Neural progenitor cell (in vitro differentiated cells): ENCODE measurements at regions not wholly inside any gene's neighbourhood (a gene's known extent, or its start where the extent isn't known, plus 50 kb on each side); places are given as distances from the start of the nearest gene placed in this dataset.

ENCODE experiments used
- DNase-seq: peaks from one replicate; pipeline ENCODE4 v3.0.0-alpha.2; 2016; ENCODE audit warnings: low spot score
- H2AFZ ChIP-seq: fragments of 200-600 bp; sonication (generic); replicated peaks from 2 replicates; pipeline ENCODE4 v1.6.1; 2016; ENCODE audit warnings: antibody characterized with exemption
- H3F3A ChIP-seq: fragments of 200-600 bp; sonication (generic); 2 replicates; pipeline ENCODE4 v1.6.1; 2016; ENCODE audit warnings: antibody characterized with exemption, low read depth
- H3K27ac ChIP-seq: fragments of 200-600 bp; sonication (generic); 2 replicates; pipeline ENCODE4 v1.5.1; 2016; ENCODE audit warnings: mild to moderate bottlenecking
- H3K27me3 ChIP-seq: fragments of 200-600 bp; sonication (generic); 2 replicates; pipeline ENCODE4 v1.6.1; 2016; ENCODE audit warnings: mild to moderate bottlenecking, moderate library complexity
- H3K36me3 ChIP-seq: fragments of 200-600 bp; sonication (generic); 2 replicates; pipeline ENCODE4 v1.5.1; 2016
- H3K4me1 ChIP-seq: fragments of 200-600 bp; sonication (generic); 2 replicates; pipeline ENCODE4 v1.6.1; 2016; ENCODE audit warnings: mixed run types
- H3K4me2 ChIP-seq: fragments of 200-600 bp; sonication (generic); 2 replicates; pipeline ENCODE4 v1.6.1; 2016
- H3K4me3 ChIP-seq: fragments of 200-600 bp; sonication (generic); 2 replicates; pipeline ENCODE4 v1.5.1; 2016
- H3K79me2 ChIP-seq: fragments of 200-600 bp; sonication (generic); 2 replicates; pipeline ENCODE4 v1.6.1; 2016; ENCODE audit warnings: low read depth
- H3K9ac ChIP-seq: fragments of 200-600 bp; sonication (generic); 2 replicates; pipeline ENCODE4 v1.6.1; 2016
- H3K9me3 ChIP-seq: fragments of 200-600 bp; sonication (generic); 2 replicates; pipeline ENCODE4 v1.5.1; 2016; ENCODE audit warnings: low read depth
- H4K20me1 ChIP-seq: fragments of 200-600 bp; sonication (generic); 2 replicates; pipeline ENCODE4 v1.6.1; 2016; ENCODE audit warnings: low read depth
- H3K27ac Mint-ChIP-seq: 3 replicates; pipeline ENCODE4 v1.8.0; 2021; ENCODE audit warnings: mixed read lengths
- H3K27me3 Mint-ChIP-seq: 2 replicates; pipeline ENCODE4 v1.8.0; 2022; ENCODE audit warnings: low read depth, mild to moderate bottlenecking, inconsistent platforms, moderate library complexity, mixed read lengths; ENCODE audit not compliant: insufficient read depth
- H3K36me3 Mint-ChIP-seq: 3 replicates; pipeline ENCODE4 v1.8.0; 2021; ENCODE audit warnings: mixed read lengths
- H3K4me1 Mint-ChIP-seq: 3 replicates; pipeline ENCODE4 v1.8.0; 2021; ENCODE audit warnings: mixed read lengths
- H3K4me3 Mint-ChIP-seq: 3 replicates; pipeline ENCODE4 v1.8.0; 2021; ENCODE audit warnings: mild to moderate bottlenecking, moderate library complexity, mixed read lengths
- H3K9me3 Mint-ChIP-seq: 3 replicates; pipeline ENCODE4 v1.8.0; 2020; ENCODE audit warnings: mixed read lengths
- CTCF ChIP-seq: fragments of 200-600 bp; sonication (generic); IDR thresholded peaks from 2 replicates; pipeline ENCODE4 v1.5.1; 2017; ENCODE audit warnings: antibody characterized with exemption, mild to moderate bottlenecking
- EZH2 ChIP-seq: fragments of 200-600 bp; sonication (generic); IDR thresholded peaks from 2 replicates; pipeline ENCODE4 v1.6.1; 2017; ENCODE audit warnings: antibody characterized with exemption, mild to moderate bottlenecking, moderate library complexity
- EZH2phosphoT487 ChIP-seq: fragments of 200-600 bp; sonication (generic); IDR thresholded peaks from 2 replicates; pipeline ENCODE4 v1.6.1; 2017; ENCODE audit warnings: antibody characterized with exemption

DNA sequence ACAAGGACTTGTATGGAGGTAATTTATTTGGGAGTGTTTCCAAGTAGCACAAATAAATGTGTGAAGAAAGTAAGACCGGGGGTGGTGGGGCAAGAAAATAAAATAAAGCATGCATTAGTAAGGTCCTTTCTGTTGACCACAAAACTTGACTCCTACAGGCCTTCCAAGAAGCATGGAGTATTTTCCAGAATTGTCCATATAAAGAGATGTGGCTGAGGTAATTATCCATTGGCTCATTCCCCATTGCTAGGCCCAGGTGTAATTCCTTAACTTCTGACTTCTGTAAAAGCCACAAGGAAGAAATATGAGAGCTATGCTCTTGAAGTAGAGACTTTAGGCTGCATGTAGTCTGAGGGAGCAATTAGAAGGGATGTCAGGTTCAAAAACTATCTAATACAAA, 430.5 kb upstream of the PABPC4L start:
- H4K20me1 ChIP-seq = no peaks in the 10 kb centered on the region
- no peak overlapping the region for H3K4me3 Mint-ChIP-seq

DNA sequence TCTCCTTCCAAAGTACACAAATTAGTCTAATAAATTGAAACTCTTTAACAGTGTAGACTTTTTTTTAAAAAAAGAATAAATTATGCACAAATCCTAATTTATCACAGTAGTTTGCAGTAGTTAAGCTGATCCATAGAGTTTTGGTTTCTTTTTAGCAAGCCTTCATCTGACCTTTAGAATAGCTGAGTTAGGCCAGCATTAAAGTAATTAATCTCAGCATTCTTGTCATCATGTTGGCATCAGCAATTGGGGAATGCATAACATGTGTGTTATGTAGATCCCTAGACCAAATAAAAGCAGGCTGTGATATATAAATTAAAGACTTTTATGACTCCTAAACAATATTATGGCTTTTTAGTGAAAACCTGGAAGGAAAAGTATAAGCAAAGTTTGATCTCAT, 426.5 kb upstream of the PABPC4L start:
- no peaks in the 10 kb centered on the region for H3K36me3 Mint-ChIP-seq
- Histone ChIP-seq H3K4me2 (no peak overlapping the region), H3K9ac (no peak overlapping the region), H3K9me3 (no peaks in the 10 kb centered on the region), H3K4me1 (peaks cover 19% of the 10 kb centered on the region), H4K20me1 (no peaks in the 10 kb centered on the region), H3K27ac (no peak overlapping the region), H2AFZ (no peak overlapping the region), H3K79me2 (no peaks in the 10 kb centered on the region), H3K4me3 (no peak overlapping the region), H3K36me3 (no peaks in the 10 kb centered on the region), H3F3A (peaks cover 22% of the 10 kb centered on the region), H3K27me3 (no peaks in the 10 kb centered on the region)
- TF ChIP-seq EZH2phosphoT487 (no peak), EZH2 (no peak), CTCF (no peak)
- H3K4me3 Mint-ChIP-seq = no peak overlapping the region
- no peak for DNase-seq
- peaks cover 2% of the 10 kb centered on the region for H3K27me3 Mint-ChIP-seq
- peaks cover 3% of the 10 kb centered on the region for H3K9me3 Mint-ChIP-seq
- no peak overlapping the region for H3K27ac Mint-ChIP-seq
- H3K4me1 Mint-ChIP-seq = peaks cover 15% of the 10 kb centered on the region

More for the DNA sequence above, 430.5 kb upstream of the PABPC4L start:
- no peaks in the 10 kb centered on the region for H3K9me3 ChIP-seq
- TF ChIP-seq EZH2phosphoT487 (no peak), CTCF (no peak), EZH2 (no peak)
- H3K9me3 Mint-ChIP-seq = peaks cover 3% of the 10 kb centered on the region
- peaks cover 8% of the 10 kb centered on the region for H3K4me1 Mint-ChIP-seq
- no peaks in the 10 kb centered on the region for H3K4me1 ChIP-seq
- no peak overlapping the region for H3K4me3 ChIP-seq
- no peaks in the 10 kb centered on the region for H3K79me2 ChIP-seq
- H3K27ac ChIP-seq = no peak overlapping the region
- no peak overlapping the region for H2AFZ ChIP-seq
- no peaks in the 10 kb centered on the region for H3F3A ChIP-seq
- H3K27me3 ChIP-seq = no peaks in the 10 kb centered on the region
- no peak overlapping the region for H3K27ac Mint-ChIP-seq
- no peak for DNase-seq
- peaks cover 2% of the 10 kb centered on the region for H3K27me3 Mint-ChIP-seq
- H3K9ac ChIP-seq = no peak overlapping the region
- H3K4me2 ChIP-seq = no peak overlapping the region
- H3K36me3 Mint-ChIP-seq = no peaks in the 10 kb centered on the region
- no peaks in the 10 kb centered on the region for H3K36me3 ChIP-seq

DNA sequence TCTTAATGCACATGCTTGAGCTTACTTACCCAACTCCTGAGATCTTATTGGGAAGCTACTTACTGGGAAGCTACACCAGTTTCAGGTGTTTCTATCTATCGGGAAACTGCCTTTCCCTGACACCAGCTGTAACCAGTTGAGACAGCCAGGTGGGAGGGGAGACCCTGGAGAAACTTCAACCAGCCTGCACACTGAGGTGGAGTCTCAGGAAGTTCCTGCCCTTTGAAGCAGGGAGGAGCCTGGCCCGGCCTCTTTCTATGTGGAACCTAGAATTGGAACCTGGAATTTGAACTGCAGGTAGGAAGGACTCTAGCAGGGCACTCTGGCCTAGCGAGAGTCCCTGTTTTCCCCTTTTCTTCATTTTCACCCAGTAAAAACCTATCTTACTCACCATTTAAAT, 425.8 kb upstream of the PABPC4L start:
- DNase-seq = no peak

More for the DNA sequence above, 425.8 kb upstream of the PABPC4L start:
- Histone ChIP-seq H3K9me3 (no peaks in the 10 kb centered on the region), H3K4me1 (peaks cover 19% of the 10 kb centered on the region), H3F3A (peaks cover 22% of the 10 kb centered on the region), H3K36me3 (no peaks in the 10 kb centered on the region), H3K79me2 (no peaks in the 10 kb centered on the region), H3K9ac (no peak overlapping the region), H3K27ac (no peak overlapping the region), H2AFZ (no peak overlapping the region), H3K4me2 (no peak overlapping the region), H4K20me1 (no peaks in the 10 kb centered on the region), H3K4me3 (no peak overlapping the region), H3K27me3 (no peaks in the 10 kb centered on the region)
- H3K4me1 Mint-ChIP-seq = peaks cover 21% of the 10 kb centered on the region
- no peak for TF ChIP-seq CTCF
- no peak for TF ChIP-seq EZH2
- no peak for TF ChIP-seq EZH2phosphoT487
- peak overlapping the region; percentile 34 for H3K27ac Mint-ChIP-seq
- no peak overlapping the region for H3K4me3 Mint-ChIP-seq
- peaks cover 2% of the 10 kb centered on the region for H3K27me3 Mint-ChIP-seq
- H3K9me3 Mint-ChIP-seq = peaks cover 3% of the 10 kb centered on the region
- no peaks in the 10 kb centered on the region for H3K36me3 Mint-ChIP-seq
